Hypothalamus (tissue), 51 donors: ENCODE measurements at regions not wholly inside any gene's neighbourhood (a gene's known extent, or its start where the extent isn't known, plus 50 kb on each side); places are given as distances from the start of the nearest gene placed in this dataset.

Source experiments
- DNase-seq, 51 donors: peaks; one replicate each; lab custom pipeline; 2025; lab: John Stamatoyannopoulos, UW

GRCh38 chr4:108567831-108568230, 52.5 kb upstream of the RPL34 start:
- DNase-seq = no peak

DNA sequence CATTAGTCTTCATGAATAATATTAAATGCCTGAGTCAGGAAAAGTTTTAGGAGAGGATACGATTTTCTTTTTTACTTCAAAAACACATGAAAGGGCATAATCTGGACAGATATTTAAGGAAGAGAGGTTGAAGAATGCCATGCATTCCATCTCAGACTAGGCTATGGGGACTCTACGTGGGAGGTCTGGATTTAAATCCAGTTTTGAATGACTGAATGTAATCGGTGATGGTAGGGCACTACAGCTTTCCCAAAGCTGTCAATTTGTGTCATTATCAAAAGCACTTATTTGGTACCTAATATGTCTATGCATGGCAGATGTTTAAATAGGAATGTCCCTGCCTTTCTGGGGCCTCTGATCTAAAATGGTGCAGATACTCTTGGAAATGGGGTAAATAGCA, 59.3 kb upstream of the RPL34 start:
- DNase-seq = no peak

DNA sequence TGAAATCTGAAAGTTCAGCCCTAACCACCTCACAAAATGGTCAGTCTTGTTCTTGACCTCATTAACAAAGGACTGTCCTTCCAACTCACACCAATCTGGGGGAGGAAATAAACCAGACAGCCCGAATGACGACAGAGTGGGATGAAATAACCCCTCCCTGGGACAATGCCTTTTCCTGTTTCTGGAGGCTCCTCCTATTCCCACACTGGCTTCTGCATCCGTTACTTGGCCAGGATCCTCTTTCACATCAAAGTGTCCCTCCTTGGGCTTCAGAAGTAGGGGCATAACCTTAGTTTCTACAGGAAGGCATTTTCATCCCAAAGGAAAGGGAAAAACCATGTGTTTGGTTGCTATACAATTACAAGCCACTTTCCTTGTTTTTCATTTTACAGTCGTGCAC, 59.8 kb upstream of the RPL34 start:
- DNase-seq = no peak

- peak in 5 of 51 donors; percentile 2 to 9 (median 5) for DNase-seq
These were observed 60.5 kb upstream of the RPL34 start for GRCh38 chr4:108559911-108560310.

- DNase-seq = no peak
These were observed 61.1 kb upstream of the RPL34 start for GRCh38 chr4:108559068-108559793.

DNA sequence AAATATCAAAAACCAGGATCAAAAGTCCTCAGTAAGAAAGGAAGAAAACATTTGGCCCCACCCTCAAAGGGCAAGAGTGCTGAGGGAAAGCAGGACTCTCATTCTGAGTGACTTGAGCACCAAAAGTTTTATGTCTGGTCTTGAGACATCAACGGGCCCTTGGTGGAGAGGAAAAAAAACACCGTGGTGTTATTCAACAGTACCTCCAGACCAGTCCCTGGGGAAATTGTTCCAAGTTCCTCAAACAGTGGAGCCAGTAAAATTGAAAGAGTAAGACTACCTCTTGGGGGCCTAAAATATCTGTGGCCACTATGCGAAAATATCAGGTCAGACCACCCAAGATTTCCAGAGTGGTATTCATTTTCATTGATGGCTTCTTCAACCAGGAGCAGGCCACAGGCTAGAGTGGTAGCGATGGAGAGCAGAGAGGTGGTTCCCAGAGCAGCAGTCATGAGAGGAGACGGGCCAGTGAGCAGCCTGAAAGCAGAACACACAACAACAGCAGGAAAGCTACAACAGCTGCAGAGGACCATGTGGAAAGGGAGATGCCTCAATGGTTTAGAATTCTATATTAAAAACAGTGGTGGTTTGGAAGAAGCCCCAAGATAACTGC, 63.7 kb upstream of the RPL34 start:
- no peak for DNase-seq

DNA sequence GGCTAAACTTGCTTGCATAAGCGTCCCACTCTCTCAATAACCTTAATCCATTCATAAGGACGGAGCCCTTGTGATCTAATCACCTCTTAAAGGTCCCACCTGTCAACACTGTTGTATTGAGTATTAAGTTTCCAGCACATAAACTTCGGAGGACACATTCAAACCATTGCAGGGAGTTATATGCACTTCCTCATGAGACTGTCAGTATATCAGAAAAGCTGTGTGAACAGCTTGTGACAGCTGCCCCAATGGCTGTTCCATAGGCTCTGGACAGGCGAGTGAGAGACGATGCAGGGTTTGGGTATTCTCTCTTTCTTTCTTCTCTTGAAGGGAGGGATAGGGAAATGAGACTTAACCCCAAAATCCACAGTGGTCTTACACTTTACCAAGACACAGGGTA, 64.2 kb upstream of the RPL34 start:
- no peak for DNase-seq

GRCh38 chr4:108555701-108556100, 64.7 kb upstream of the RPL34 start:
- no peak for DNase-seq

GRCh38 chr4:108547682-108548081, 72.7 kb upstream of the RPL34 start:
- DNase-seq = no peak

GRCh38 chr4:108546728-108547127, 73.6 kb upstream of the RPL34 start:
- no peak for DNase-seq

- DNase-seq = no peak
These were observed 75.9 kb upstream of the RPL34 start for GRCh38 chr4:108544481-108544880.

- DNase-seq = no peak
These were observed 76.9 kb upstream of the RPL34 start for GRCh38 chr4:108543359-108543968.

GRCh38 chr4:108540536-108540935, 79.8 kb upstream of the RPL34 start:
- no peak for DNase-seq

DNA sequence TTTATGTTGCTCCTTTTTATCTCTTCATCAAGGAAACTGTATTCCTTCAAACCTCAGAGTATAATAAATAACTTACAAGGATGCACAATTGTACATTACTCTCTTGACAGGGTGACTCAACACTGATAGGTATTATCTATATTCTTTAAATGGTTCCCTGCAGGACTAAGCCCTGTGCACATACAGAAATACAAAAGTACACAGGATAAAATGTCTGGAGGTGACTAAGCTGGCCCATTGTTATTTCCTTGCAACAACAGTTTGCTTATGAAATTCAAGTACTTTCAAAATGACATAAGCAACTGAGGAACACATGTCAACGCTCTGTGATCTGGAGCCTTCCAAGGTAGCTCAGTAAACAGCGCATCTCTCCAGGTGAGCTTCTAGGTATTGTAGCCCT, 83.8 kb upstream of the RPL34 start:
- no peak for DNase-seq

- DNase-seq = no peak
These were observed 84.6 kb upstream of the RPL34 start for GRCh38 chr4:108535757-108536156.

- DNase-seq = no peak
These were observed 86.5 kb upstream of the RPL34 start for GRCh38 chr4:108533876-108534275.

- no peak for DNase-seq
These were observed 87.0 kb upstream of the RPL34 start for GRCh38 chr4:108533245-108533844.

- DNase-seq = no peak
These were observed 87.6 kb upstream of the RPL34 start for GRCh38 chr4:108532738-108533137.

- no peak for DNase-seq
These were observed 88.2 kb upstream of the RPL34 start for GRCh38 chr4:108532187-108532586.

- DNase-seq = no peak
These were observed 88.9 kb upstream of the RPL34 start for GRCh38 chr4:108531461-108531860.

DNA sequence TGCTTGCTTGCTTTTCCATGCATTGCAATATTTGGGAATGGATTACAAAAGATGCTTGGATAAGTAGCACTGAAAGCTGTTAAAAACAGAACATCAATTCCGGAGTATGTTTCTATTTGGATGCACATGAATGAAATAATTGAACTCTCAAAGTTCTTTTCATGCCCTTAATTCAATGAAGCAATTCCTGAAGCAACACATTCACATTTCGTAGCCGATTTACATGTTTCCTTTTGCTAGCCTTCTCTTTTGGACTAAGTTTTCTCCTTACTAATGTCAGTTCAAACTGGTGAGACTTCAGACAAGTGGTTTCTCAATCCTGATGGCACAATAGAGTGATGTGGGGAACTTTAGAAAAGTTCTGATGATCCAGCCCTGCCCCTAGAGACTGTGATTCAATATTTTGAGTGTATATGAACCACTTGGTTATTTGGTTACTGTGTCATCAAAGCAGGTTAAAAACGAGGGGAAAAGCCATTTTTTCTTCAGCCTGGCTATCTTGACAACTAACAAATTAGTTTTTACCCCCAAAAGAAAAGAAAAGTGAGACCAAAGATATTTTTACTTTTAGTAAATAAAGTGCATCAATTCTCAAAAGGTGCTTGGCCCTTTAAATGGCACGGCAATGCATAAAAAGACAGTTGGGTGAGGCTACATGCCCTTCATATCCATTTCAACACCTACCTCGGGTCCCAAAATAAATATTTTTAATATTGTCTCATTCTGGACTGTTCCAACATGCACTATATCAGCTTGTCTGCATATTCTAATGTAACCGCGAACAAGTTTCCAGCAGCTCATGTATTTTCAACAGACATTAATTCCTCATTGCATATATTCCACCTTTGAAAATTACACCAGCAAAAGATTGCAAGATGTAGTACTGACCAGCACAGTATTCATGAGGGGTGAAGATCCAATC, 90.1 kb upstream of the RPL34 start:
- no peak for DNase-seq
